WTC11 (cell line): ENCODE measurements at regions not wholly inside any gene's neighbourhood (a gene's known extent, or its start where the extent isn't known, plus 50 kb on each side); places are given as distances from the start of the nearest gene placed in this dataset.

ENCODE experiments used
- CREB1 ChIP-seq: sonication (generic); formaldehyde crosslinking; IDR thresholded peaks from 2 replicates; pipeline ENCODE4 v1.8.0; 2023; ENCODE audit warnings: mild to moderate bottlenecking, missing genetic modification reagents
- ETV6 ChIP-seq: sonication (generic); formaldehyde crosslinking; IDR thresholded peaks from 2 replicates; pipeline ENCODE4 v1.8.1; 2022; ENCODE audit warnings: mild to moderate bottlenecking, missing genetic modification reagents
- GABPB1 ChIP-seq: sonication (generic); formaldehyde crosslinking; IDR thresholded peaks from 2 replicates; pipeline ENCODE4 v1.8.1; 2023; ENCODE audit warnings: mild to moderate bottlenecking, missing genetic modification reagents
- IRF2 ChIP-seq: sonication (generic); formaldehyde crosslinking; IDR thresholded peaks from 2 replicates; pipeline ENCODE4 v1.8.0; 2022; ENCODE audit warnings: low read depth, missing genetic modification reagents, borderline replicate concordance
- NR1H2 ChIP-seq: sonication (generic); formaldehyde crosslinking; IDR thresholded peaks from 2 replicates; pipeline ENCODE4 v1.9.0; 2021; ENCODE audit warnings: mild to moderate bottlenecking, moderate library complexity, missing genetic modification reagents
- RORB ChIP-seq: fragments of 250-450 bp; sonication (Bioruptor Pico); IDR thresholded peaks from 2 replicates; pipeline ENCODE4 v1.9.0; 2021; ENCODE audit warnings: mild to moderate bottlenecking
- TF ChIP-seq, protein P1 (sequence below): fragments of 200-600 bp; IDR thresholded peaks from 2 replicates; pipeline ENCODE4 v1.8.0; 2022; ENCODE audit warnings: antibody characterized with exemption
- TF ChIP-seq, protein P2 (sequence below): sonication (generic); formaldehyde crosslinking; IDR thresholded peaks from 2 replicates; pipeline ENCODE4 v1.8.1; 2023; ENCODE audit warnings: mild to moderate bottlenecking, missing genetic modification reagents, moderate library complexity
- TF ChIP-seq, protein P3 (sequence below): sonication (generic); formaldehyde crosslinking; IDR thresholded peaks from 2 replicates; pipeline ENCODE4 v1.8.1; 2023; ENCODE audit warnings: mild to moderate bottlenecking, missing genetic modification reagents
- TF ChIP-seq, protein P4 (sequence below): sonication (generic); formaldehyde crosslinking; IDR thresholded peaks from 2 replicates; pipeline ENCODE4 v1.8.0; 2023; ENCODE audit warnings: mild to moderate bottlenecking, missing genetic modification reagents
- TF ChIP-seq, protein P5 (sequence below): sonication (generic); formaldehyde crosslinking; IDR thresholded peaks from 2 replicates; pipeline ENCODE4 v1.8.0; 2023; ENCODE audit warnings: missing genetic modification reagents, mild to moderate bottlenecking, borderline replicate concordance

DNA sequence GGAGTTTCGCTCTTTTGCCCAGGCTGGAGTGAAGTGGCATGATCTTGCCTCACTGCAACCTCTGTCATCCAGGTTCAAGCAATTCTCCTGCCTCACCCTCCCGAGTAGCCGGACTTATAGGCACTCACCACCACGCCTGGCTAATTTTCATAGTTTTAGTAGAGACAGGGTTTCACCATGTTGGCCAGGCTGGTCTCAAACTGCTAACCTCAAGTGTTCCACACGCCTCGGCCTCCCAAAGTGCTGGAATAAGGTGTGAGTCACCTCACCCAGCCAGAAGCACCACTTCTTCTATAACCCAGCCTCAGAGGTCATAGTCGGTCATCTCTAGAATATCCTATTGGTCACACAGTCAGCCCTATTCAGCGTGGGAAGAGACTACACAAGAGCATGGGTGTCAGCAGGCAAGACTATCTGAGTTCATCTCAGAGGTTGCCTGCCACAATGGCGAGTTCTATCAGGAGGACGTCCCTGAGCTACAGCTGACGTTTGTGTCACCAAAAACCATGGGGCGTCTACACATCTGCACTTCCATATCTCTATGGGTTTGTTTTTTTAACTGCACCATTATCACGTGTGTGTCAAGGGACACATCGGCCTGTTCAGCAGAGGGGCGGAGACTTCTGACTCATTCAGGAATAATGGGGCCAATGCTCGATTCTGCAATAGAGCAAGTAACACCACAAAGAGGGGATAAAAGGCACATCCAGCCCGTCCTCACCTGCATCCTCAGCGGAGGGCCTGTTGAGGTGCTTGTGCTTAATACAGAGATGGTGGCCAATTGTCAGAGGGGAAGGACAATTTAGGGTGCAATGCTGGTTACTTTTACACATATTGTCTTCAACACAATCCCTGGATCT lies 256.3 kb upstream of the IRF2BP2 start:
- TF ChIP-seq, protein P1, sequence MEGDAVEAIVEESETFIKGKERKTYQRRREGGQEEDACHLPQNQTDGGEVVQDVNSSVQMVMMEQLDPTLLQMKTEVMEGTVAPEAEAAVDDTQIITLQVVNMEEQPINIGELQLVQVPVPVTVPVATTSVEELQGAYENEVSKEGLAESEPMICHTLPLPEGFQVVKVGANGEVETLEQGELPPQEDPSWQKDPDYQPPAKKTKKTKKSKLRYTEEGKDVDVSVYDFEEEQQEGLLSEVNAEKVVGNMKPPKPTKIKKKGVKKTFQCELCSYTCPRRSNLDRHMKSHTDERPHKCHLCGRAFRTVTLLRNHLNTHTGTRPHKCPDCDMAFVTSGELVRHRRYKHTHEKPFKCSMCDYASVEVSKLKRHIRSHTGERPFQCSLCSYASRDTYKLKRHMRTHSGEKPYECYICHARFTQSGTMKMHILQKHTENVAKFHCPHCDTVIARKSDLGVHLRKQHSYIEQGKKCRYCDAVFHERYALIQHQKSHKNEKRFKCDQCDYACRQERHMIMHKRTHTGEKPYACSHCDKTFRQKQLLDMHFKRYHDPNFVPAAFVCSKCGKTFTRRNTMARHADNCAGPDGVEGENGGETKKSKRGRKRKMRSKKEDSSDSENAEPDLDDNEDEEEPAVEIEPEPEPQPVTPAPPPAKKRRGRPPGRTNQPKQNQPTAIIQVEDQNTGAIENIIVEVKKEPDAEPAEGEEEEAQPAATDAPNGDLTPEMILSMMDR = no peak
- TF ChIP-seq, protein P2, sequence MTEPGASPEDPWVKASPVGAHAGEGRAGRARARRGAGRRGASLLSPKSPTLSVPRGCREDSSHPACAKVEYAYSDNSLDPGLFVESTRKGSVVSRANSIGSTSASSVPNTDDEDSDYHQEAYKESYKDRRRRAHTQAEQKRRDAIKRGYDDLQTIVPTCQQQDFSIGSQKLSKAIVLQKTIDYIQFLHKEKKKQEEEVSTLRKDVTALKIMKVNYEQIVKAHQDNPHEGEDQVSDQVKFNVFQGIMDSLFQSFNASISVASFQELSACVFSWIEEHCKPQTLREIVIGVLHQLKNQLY (CRISPR knock-in tag) = no peak
- TF ChIP-seq NR1H2 (CRISPR knock-in tag) = no peak
- no peak for TF ChIP-seq CREB1 (CRISPR knock-in tag)
- TF ChIP-seq, protein P3, sequence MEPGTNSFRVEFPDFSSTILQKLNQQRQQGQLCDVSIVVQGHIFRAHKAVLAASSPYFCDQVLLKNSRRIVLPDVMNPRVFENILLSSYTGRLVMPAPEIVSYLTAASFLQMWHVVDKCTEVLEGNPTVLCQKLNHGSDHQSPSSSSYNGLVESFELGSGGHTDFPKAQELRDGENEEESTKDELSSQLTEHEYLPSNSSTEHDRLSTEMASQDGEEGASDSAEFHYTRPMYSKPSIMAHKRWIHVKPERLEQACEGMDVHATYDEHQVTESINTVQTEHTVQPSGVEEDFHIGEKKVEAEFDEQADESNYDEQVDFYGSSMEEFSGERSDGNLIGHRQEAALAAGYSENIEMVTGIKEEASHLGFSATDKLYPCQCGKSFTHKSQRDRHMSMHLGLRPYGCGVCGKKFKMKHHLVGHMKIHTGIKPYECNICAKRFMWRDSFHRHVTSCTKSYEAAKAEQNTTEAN (CRISPR knock-in tag) = no peak
- TF ChIP-seq, protein P4, sequence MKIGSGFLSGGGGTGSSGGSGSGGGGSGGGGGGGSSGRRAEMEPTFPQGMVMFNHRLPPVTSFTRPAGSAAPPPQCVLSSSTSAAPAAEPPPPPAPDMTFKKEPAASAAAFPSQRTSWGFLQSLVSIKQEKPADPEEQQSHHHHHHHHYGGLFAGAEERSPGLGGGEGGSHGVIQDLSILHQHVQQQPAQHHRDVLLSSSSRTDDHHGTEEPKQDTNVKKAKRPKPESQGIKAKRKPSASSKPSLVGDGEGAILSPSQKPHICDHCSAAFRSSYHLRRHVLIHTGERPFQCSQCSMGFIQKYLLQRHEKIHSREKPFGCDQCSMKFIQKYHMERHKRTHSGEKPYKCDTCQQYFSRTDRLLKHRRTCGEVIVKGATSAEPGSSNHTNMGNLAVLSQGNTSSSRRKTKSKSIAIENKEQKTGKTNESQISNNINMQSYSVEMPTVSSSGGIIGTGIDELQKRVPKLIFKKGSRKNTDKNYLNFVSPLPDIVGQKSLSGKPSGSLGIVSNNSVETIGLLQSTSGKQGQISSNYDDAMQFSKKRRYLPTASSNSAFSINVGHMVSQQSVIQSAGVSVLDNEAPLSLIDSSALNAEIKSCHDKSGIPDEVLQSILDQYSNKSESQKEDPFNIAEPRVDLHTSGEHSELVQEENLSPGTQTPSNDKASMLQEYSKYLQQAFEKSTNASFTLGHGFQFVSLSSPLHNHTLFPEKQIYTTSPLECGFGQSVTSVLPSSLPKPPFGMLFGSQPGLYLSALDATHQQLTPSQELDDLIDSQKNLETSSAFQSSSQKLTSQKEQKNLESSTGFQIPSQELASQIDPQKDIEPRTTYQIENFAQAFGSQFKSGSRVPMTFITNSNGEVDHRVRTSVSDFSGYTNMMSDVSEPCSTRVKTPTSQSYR (CRISPR knock-in tag) = no peak
- no peak for TF ChIP-seq GABPB1 (CRISPR knock-in tag)
- TF ChIP-seq, protein P5, sequence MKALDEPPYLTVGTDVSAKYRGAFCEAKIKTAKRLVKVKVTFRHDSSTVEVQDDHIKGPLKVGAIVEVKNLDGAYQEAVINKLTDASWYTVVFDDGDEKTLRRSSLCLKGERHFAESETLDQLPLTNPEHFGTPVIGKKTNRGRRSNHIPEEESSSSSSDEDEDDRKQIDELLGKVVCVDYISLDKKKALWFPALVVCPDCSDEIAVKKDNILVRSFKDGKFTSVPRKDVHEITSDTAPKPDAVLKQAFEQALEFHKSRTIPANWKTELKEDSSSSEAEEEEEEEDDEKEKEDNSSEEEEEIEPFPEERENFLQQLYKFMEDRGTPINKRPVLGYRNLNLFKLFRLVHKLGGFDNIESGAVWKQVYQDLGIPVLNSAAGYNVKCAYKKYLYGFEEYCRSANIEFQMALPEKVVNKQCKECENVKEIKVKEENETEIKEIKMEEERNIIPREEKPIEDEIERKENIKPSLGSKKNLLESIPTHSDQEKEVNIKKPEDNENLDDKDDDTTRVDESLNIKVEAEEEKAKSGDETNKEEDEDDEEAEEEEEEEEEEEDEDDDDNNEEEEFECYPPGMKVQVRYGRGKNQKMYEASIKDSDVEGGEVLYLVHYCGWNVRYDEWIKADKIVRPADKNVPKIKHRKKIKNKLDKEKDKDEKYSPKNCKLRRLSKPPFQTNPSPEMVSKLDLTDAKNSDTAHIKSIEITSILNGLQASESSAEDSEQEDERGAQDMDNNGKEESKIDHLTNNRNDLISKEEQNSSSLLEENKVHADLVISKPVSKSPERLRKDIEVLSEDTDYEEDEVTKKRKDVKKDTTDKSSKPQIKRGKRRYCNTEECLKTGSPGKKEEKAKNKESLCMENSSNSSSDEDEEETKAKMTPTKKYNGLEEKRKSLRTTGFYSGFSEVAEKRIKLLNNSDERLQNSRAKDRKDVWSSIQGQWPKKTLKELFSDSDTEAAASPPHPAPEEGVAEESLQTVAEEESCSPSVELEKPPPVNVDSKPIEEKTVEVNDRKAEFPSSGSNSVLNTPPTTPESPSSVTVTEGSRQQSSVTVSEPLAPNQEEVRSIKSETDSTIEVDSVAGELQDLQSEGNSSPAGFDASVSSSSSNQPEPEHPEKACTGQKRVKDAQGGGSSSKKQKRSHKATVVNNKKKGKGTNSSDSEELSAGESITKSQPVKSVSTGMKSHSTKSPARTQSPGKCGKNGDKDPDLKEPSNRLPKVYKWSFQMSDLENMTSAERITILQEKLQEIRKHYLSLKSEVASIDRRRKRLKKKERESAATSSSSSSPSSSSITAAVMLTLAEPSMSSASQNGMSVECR (CRISPR knock-in tag) = no peak
- no peak for TF ChIP-seq ETV6 (CRISPR knock-in tag)
- TF ChIP-seq RORB (CRISPR knock-in tag) = no peak
- no peak for TF ChIP-seq IRF2 (CRISPR knock-in tag)
